Tibial artery (tissue), 4 donors: ENCODE measurements at regions not wholly inside any gene's neighbourhood (a gene's known extent, or its start where the extent isn't known, plus 50 kb on each side); places are given as distances from the start of the nearest gene placed in this dataset.

ENCODE experiments used
- DNase-seq, 2 donors: peaks; one replicate each; pipeline ENCODE4 v3.0.0-alpha.2; 2019
- H3K27ac ChIP-seq, 2 donors: fragments of 200-600 bp; sonication (generic) in 1 of 2; 1 replicate in 1 of 2; 2 replicates in 1 of 2; pipeline ENCODE4 v1.5.1; 2018 to 2019; ENCODE audit warnings: mild to moderate bottlenecking in 1 of 2
- H3K27me3 ChIP-seq, 2 donors: fragments of 200-600 bp; sonication (generic) in 1 of 2; one replicate each; pipeline versions ENCODE4 v1.5.1 to v1.6.0; 2016 to 2019
- H3K36me3 ChIP-seq, 3 donors: fragments of 200-600 bp; sonication (generic) in 2 of 3; one replicate each; pipeline ENCODE4 v1.5.1; 2016 to 2019; ENCODE audit warnings: mild to moderate bottlenecking in 2 of 3
- H3K4me1 ChIP-seq, 4 donors: fragments of 200-600 bp; sonication (generic) in 2 of 4; 1 replicate in 3 of 4; 2 replicates in 1 of 4; pipeline ENCODE4 v1.5.1; 2016 to 2019
- H3K4me3 ChIP-seq, 2 donors: fragments of 200-600 bp; sonication (generic) in 1 of 2; 1 replicate in 1 of 2; 2 replicates in 1 of 2; pipeline ENCODE4 v1.5.1; 2018 to 2019; ENCODE audit warnings: mild to moderate bottlenecking in 2 of 2
- H3K9me3 ChIP-seq, 3 donors: fragments of 200-600 bp; sonication (generic) in 1 of 3; one replicate each; pipeline ENCODE4 v1.5.1; 2016 to 2019
- CTCF ChIP-seq, 2 experiments: fragments of 200-600 bp in 1 of 2; fragments of 450-650 bp in 1 of 2; IDR thresholded peaks; one replicate each; pipeline ENCODE4 v1.5.1; 2017 to 2019; ENCODE audit warnings: antibody characterized with exemption in 2 of 2, mild to moderate bottlenecking in 1 of 2, moderate library complexity in 1 of 2
- intact Hi-C: fragments of 100-400 bp; cut with DNase I; formaldehyde crosslinking; loops from one replicate; pipeline ENCODE4 v1.15.0; 2023; ENCODE audit warnings: low total_unique reads

GRCh38 chr12:60666895-60667294 lies 1071.1 kb downstream of the SLC16A7 start:
- Histone ChIP-seq H3K4me1 (no peaks in the 10 kb centered on the region), H3K36me3 (no peaks in the 10 kb centered on the region), H3K4me3 (no peak overlapping the region), H3K27me3 (no peaks in the 10 kb centered on the region), H3K9me3 (no peaks in the 10 kb centered on the region), H3K27ac (no peak overlapping the region)
- no peak for DNase-seq
- TF ChIP-seq CTCF (IDR thresholded peaks at IDR 0.05) = no peak
- intact Hi-C loops = no loop called here

GRCh38 chr12:60672949-60673348 lies 1077.1 kb downstream of the SLC16A7 start:
- Histone ChIP-seq H3K36me3 (no peaks in the 10 kb centered on the region), H3K27me3 (no peaks in the 10 kb centered on the region), H3K9me3 (peaks cover 0 to 6% (median 6%) of the 10 kb centered on the region in 3 donors), H3K27ac (no peak overlapping the region), H3K4me3 (no peak overlapping the region), H3K4me1 (no peaks in the 10 kb centered on the region)
- intact Hi-C loops = loop anchor here (10.0 kb wide), 1 partner anchor 528 kb away; no protein-coding TSS in a partner anchor
- TF ChIP-seq CTCF (IDR thresholded peaks at IDR 0.05) = no peak
- no peak for DNase-seq

- no peak for DNase-seq
- Histone ChIP-seq H3K36me3 (no peaks in the 10 kb centered on the region), H3K27ac (no peak overlapping the region), H3K9me3 (peaks cover 0 to 7% (median 0%) of the 10 kb centered on the region in 3 donors), H3K4me1 (no peaks in the 10 kb centered on the region), H3K4me3 (no peak overlapping the region), H3K27me3 (no peaks in the 10 kb centered on the region)
- no peak for TF ChIP-seq CTCF (IDR thresholded peaks at IDR 0.05)
- intact Hi-C loops = no loop called here
Observed at GRCh38 chr12:60684988-60685655, 1089.3 kb downstream of the SLC16A7 start.

GRCh38 chr12:60689137-60689536 lies 1093.3 kb downstream of the SLC16A7 start:
- Histone ChIP-seq H3K4me1 (no peaks in the 10 kb centered on the region), H3K4me3 (no peak overlapping the region), H3K27me3 (no peaks in the 10 kb centered on the region), H3K9me3 (peaks cover 0 to 7% (median 0%) of the 10 kb centered on the region in 3 donors), H3K36me3 (no peaks in the 10 kb centered on the region), H3K27ac (no peak overlapping the region)
- no peak for DNase-seq
- TF ChIP-seq CTCF (IDR thresholded peaks at IDR 0.05) = no peak
- intact Hi-C loops = no loop called here

GRCh38 chr12:60693019-60693626 lies 1097.3 kb downstream of the SLC16A7 start:
- Histone ChIP-seq H3K9me3 (peaks cover 0 to 7% (median 0%) of the 10 kb centered on the region in 3 donors), H3K4me3 (no peak overlapping the region)
- intact Hi-C loops = no loop called here

More at GRCh38 chr12:60693019-60693626, 1097.3 kb downstream of the SLC16A7 start:
- DNase-seq = no peak
- Histone ChIP-seq H3K27ac (no peak overlapping the region), H3K4me1 (no peaks in the 10 kb centered on the region), H3K36me3 (no peaks in the 10 kb centered on the region), H3K27me3 (no peaks in the 10 kb centered on the region)
- TF ChIP-seq CTCF (IDR thresholded peaks at IDR 0.05) = no peak
